Keratinocyte (primary cell): ENCODE measurements at regions not wholly inside any gene's neighbourhood (a gene's known extent, or its start where the extent isn't known, plus 50 kb on each side); places are given as distances from the start of the nearest gene placed in this dataset.

ENCODE experiments used
- CTCF ChIP-seq, 3 experiments: IDR thresholded peaks in 1 of 3; conservative IDR thresholded peaks in 1 of 3; optimal IDR thresholded peaks in 1 of 3; 2 replicates in 2 of 3; 3 replicates in 1 of 3; pipeline versions ENCODE3 to v1.5.1; 2011; ENCODE audit warnings: low read length in 3 of 3, mild to moderate bottlenecking in 3 of 3, moderate library complexity in 2 of 3, control low read depth in 1 of 3, inconsistent platforms in 1 of 3; ENCODE audit not compliant: insufficient read depth in 2 of 3; ENCODE audit errors: extremely low read depth in 1 of 3
- EZH2 ChIP-seq: IDR thresholded peaks from one replicate; pipeline ENCODE4 v1.6.1; 2012; ENCODE audit warnings: inconsistent platforms, mild to moderate bottlenecking, low read length, moderate library complexity

DNA sequence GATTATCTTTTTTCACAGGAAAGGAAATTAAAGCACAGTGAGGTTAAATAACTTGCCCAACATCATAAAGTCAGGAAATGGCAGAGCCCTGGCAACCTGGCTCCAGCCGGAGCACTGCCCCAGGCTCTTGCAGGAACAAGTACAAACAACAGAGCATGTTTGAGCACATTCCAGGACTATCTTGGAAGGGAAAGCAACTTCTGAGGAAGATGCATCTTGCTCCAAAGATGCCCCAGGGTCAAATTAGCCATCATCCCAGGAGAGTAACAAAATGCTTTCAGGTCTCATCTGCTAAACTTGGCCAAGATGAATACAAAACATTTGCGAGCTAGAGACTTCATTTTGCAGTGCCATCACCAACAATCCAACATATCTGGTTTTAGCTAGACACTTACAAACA, 162.4 kb upstream of the LRRN1 start:
- TF ChIP-seq CTCF (optimal IDR thresholded peaks at IDR 0.05 in 1 of 3, IDR thresholded peaks at IDR 0.05 in 1 of 3, conservative IDR thresholded peaks at IDR 0.05 in 1 of 3; ENCODE audit: extremely low read depth in 1 of 3, insufficient read depth in 2 of 3, low read length in 3 of 3) (no peak), EZH2 (no peak)
